ENCODE measurements at regions not wholly inside any gene's neighbourhood (a gene's known extent, or its start where the extent isn't known, plus 50 kb on each side); places are given as distances from the start of the nearest gene placed in this dataset.

GRCh38 chr2:60268032-60268431 is 285.4 kb downstream of the BCL11A start:
- Histone ChIP-seq H2AFZ (ENCODE audit: low read length) (no peak overlapping the region), H3K23ac (ENCODE audit: insufficient read length) (no peak overlapping the region), H2BK120ac (replicated peaks; ENCODE audit: low read depth, low read length) (no peak overlapping the region), H3K9me3 (ENCODE audit: insufficient read depth in 2 of 2, low read depth in 1 of 2, low read length in 1 of 2) (no peaks in the 10 kb centered on the region), H2BK20ac (ENCODE audit: low read length) (no peak overlapping the region), H3K79me1 (ENCODE audit: low read depth, low read length) (no peaks in the 10 kb centered on the region), H3K14ac (ENCODE audit: insufficient read length) (no peak overlapping the region), H3K79me2 (ENCODE audit: control insufficient read depth in 1 of 2, insufficient read depth in 2 of 2, low read length in 2 of 2) (no peaks in the 10 kb centered on the region), H4K5ac (ENCODE audit: insufficient read length, low read depth, low read length) (no peak overlapping the region), H2BK12ac (ENCODE audit: low read depth, low read length) (no peak overlapping the region), H3K4me3 (ENCODE audit: extremely low read depth in 1 of 4, insufficient read depth in 2 of 4, low read depth in 3 of 4, low read length in 4 of 4) (no peak overlapping the region), H2BK5ac (ENCODE audit: low read depth, low read length) (no peak overlapping the region), H2AK5ac (ENCODE audit: low read depth, low read length) (no peak overlapping the region), H4K20me1 (replicated peaks in 1 of 2; ENCODE audit: control insufficient read depth in 1 of 2, insufficient read depth in 2 of 2, low read length in 2 of 2) (no peaks in the 10 kb centered on the region), H3K18ac (ENCODE audit: extremely low read depth, low read length) (no peak overlapping the region), H3K56ac (replicated peaks; ENCODE audit: insufficient read length, low read depth, low read length) (no peak overlapping the region), H3K4me2 (ENCODE audit: insufficient read depth in 1 of 2, low read depth in 2 of 2, low read length in 2 of 2) (no peak overlapping the region), H4K91ac (replicated peaks; ENCODE audit: insufficient read length, low read length) (no peak overlapping the region), H3K27me3 (replicated peaks in 1 of 4; ENCODE audit: control insufficient read depth in 3 of 4, extremely low read depth in 1 of 4, insufficient read depth in 3 of 4, low read length in 3 of 4) (no peaks in the 10 kb centered on the region), H3K9ac (replicated peaks in 1 of 4; ENCODE audit: extremely low read depth in 1 of 4, low read depth in 3 of 4, low read length in 3 of 4) (no peak overlapping the region), H4K8ac (ENCODE audit: extremely low read depth, insufficient read depth, low read length) (no peak overlapping the region), H3K36me3 (ENCODE audit: control insufficient read depth in 2 of 4, insufficient read depth in 4 of 4, low read length in 3 of 4) (no peaks in the 10 kb centered on the region), H3K4me1 (replicated peaks in 1 of 4; ENCODE audit: control insufficient read depth in 3 of 4, insufficient read depth in 4 of 4, low read length in 3 of 4) (no peaks in the 10 kb centered on the region), H2BK15ac (ENCODE audit: low read length) (no peak overlapping the region), H3K23me2 (ENCODE audit: low read depth, low read length) (no peaks in the 10 kb centered on the region; the same call in 1 of the 2 replicates), H3K4ac (replicated peaks; ENCODE audit: insufficient read length, low read depth, low read length) (no peak overlapping the region), H3K27ac (ENCODE audit: low read depth, low read length) (no peak overlapping the region)
- TF ChIP-seq CBX5 (IDR thresholded peaks at IDR 0.05; ENCODE audit: low read depth, low read length) (no peak), RNF2 (IDR thresholded peaks at IDR 0.05; ENCODE audit: borderline replicate concordance, low read depth, low read length, missing control alignments, poor library complexity, severe bottlenecking) (no peak), CEBPB (IDR thresholded peaks at IDR 0.05; ENCODE audit: low read depth, low read length) (no peak), POLR2AphosphoS5 (IDR thresholded peaks at IDR 0.05; ENCODE audit: low read depth, low read length) (no peak), RXRA (IDR thresholded peaks at IDR 0.05; ENCODE audit: insufficient read depth, low read depth, low read length) (no peak), MAFK (IDR thresholded peaks at IDR 0.05; ENCODE audit: low read depth, low read length) (no peak), MAX (IDR thresholded peaks at IDR 0.05) (no peak)
- POLR2A ChIA-PET (ENCODE audit: partially characterized antibody), result no interaction called here
- CTCF ChIA-PET (ENCODE audit: partially characterized antibody), result interaction anchor here (0.8 to 0.9 kb wide), 2 partner anchors 10 to 28 kb away, joined by 3 read pairs; no protein-coding TSS in a partner anchor
- WGBS, 2 experiments (ENCODE audit: extremely low coverage in 1 of 2, insufficient coverage in 1 of 2, insufficient read length in 1 of 2, insufficient replicate concordance in 2 of 2, low coverage in 1 of 2, low lambda C conversion rate in 2 of 2, missing lambda C conversion rate in 1 of 2), result 86% methylated on average over 4 of the region's 4 CpGs; no CpG with 5 or more reads in 1 of the 2 experiments
- no peak for DNase-seq (ENCODE audit: low read depth in 1 of 2, low spot score in 2 of 2)
- no peak for FAIRE-seq
